ENCODE measurements at regions not wholly inside any gene's neighbourhood (a gene's known extent, or its start where the extent isn't known, plus 50 kb on each side); places are given as distances from the start of the nearest gene placed in this dataset.
"Not testable (repeated sequence)": the region's sequence is repeated elsewhere in the genome, so short reads cannot be mapped to it uniquely, and the experiment has no call there.

- TF ChIP-seq, protein P1, sequence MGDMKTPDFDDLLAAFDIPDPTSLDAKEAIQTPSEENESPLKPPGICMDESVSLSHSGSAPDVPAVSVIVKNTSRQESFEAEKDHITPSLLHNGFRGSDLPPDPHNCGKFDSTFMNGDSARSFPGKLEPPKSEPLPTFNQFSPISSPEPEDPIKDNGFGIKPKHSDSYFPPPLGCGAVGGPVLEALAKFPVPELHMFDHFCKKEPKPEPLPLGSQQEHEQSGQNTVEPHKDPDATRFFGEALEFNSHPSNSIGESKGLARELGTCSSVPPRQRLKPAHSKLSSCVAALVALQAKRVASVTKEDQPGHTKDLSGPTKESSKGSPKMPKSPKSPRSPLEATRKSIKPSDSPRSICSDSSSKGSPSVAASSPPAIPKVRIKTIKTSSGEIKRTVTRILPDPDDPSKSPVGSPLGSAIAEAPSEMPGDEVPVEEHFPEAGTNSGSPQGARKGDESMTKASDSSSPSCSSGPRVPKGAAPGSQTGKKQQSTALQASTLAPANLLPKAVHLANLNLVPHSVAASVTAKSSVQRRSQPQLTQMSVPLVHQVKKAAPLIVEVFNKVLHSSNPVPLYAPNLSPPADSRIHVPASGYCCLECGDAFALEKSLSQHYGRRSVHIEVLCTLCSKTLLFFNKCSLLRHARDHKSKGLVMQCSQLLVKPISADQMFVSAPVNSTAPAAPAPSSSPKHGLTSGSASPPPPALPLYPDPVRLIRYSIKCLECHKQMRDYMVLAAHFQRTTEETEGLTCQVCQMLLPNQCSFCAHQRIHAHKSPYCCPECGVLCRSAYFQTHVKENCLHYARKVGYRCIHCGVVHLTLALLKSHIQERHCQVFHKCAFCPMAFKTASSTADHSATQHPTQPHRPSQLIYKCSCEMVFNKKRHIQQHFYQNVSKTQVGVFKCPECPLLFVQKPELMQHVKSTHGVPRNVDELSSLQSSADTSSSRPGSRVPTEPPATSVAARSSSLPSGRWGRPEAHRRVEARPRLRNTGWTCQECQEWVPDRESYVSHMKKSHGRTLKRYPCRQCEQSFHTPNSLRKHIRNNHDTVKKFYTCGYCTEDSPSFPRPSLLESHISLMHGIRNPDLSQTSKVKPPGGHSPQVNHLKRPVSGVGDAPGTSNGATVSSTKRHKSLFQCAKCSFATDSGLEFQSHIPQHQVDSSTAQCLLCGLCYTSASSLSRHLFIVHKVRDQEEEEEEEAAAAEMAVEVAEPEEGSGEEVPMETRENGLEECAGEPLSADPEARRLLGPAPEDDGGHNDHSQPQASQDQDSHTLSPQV (IDR thresholded peaks at IDR 0.05), result no peak
- TF ChIP-seq, protein P2, sequence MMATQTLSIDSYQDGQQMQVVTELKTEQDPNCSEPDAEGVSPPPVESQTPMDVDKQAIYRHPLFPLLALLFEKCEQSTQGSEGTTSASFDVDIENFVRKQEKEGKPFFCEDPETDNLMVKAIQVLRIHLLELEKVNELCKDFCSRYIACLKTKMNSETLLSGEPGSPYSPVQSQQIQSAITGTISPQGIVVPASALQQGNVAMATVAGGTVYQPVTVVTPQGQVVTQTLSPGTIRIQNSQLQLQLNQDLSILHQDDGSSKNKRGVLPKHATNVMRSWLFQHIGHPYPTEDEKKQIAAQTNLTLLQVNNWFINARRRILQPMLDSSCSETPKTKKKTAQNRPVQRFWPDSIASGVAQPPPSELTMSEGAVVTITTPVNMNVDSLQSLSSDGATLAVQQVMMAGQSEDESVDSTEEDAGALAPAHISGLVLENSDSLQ (IDR thresholded peaks at IDR 0.05), result no peak
- no peak for TF ChIP-seq JUND (IDR thresholded peaks at IDR 0.05; ENCODE audit: low read depth, low read length)
- no peak for TF ChIP-seq MYB (IDR thresholded peaks at IDR 0.05; ENCODE audit: borderline replicate concordance, low read depth, low read length)
Observed at GRCh38 chr10:21036757-21037156, 139.6 kb upstream of the NEBL start (continued).

- H3K9ac ChIP-seq (ENCODE audit: control insufficient read depth, insufficient read depth, low read length); H3K79me2 ChIP-seq (ENCODE audit: control insufficient read depth, insufficient read depth, low read length); H2AFZ ChIP-seq (ENCODE audit: control insufficient read depth, low read depth, low read length); BruUV-seq (replicated peaks); SMC1A ChIA-PET (ENCODE audit: uncharacterized antibody, unreplicated experiment); ATAC-seq; H3K4me3 ChIP-seq; intact Hi-C loops (cut with micrococcal nuclease; ENCODE audit: unreplicated experiment); H3K9me3 ChIP-seq (replicated peaks; ENCODE audit: control insufficient read depth, insufficient read depth, low read length); H3K27ac ChIP-seq (ENCODE audit: control insufficient read depth, insufficient read depth); H3K4me1 ChIP-seq (ENCODE audit: control insufficient read depth, insufficient read depth, low read length); in situ Hi-C loops (cut with MboI); H3K36me3 ChIP-seq (ENCODE audit: control insufficient read depth in 2 of 2, insufficient read depth in 2 of 2, low read length in 1 of 2); FAIRE-seq; RAD21 ChIA-PET (ENCODE audit: unreplicated experiment); POLR2A ChIA-PET; H4K20me1 ChIP-seq (ENCODE audit: control insufficient read depth, insufficient read depth); CTCF ChIA-PET; H3K4me2 ChIP-seq (ENCODE audit: control insufficient read depth, insufficient read depth); DNase-seq (ENCODE audit: low read depth, low spot score); H3K27me3 ChIP-seq (replicated peaks in 1 of 2; ENCODE audit: control insufficient read depth in 2 of 2, insufficient read depth in 2 of 2, low read length in 1 of 2): not testable (repeated sequence)
- 24% methylated on average over 3 of the region's 3 CpGs for WGBS (ENCODE audit: insufficient coverage, insufficient replicate concordance, low lambda C conversion rate, missing lambda C conversion rate)
Observed at GRCh38 chr10:21034770-21035169, 137.7 kb upstream of the NEBL start.
